GM12874 (cell line): ENCODE measurements at regions not wholly inside any gene's neighbourhood (a gene's known extent, or its start where the extent isn't known, plus 50 kb on each side); places are given as distances from the start of the nearest gene placed in this dataset.

Experiments
- TF ChIP-seq, protein P1 (sequence below): IDR thresholded peaks from 2 replicates; pipeline ENCODE4 v1.5.1; 2011; ENCODE audit warnings: low read depth, mild to moderate bottlenecking, control low read depth, low read length, moderate library complexity; ENCODE audit not compliant: insufficient read depth

DNA sequence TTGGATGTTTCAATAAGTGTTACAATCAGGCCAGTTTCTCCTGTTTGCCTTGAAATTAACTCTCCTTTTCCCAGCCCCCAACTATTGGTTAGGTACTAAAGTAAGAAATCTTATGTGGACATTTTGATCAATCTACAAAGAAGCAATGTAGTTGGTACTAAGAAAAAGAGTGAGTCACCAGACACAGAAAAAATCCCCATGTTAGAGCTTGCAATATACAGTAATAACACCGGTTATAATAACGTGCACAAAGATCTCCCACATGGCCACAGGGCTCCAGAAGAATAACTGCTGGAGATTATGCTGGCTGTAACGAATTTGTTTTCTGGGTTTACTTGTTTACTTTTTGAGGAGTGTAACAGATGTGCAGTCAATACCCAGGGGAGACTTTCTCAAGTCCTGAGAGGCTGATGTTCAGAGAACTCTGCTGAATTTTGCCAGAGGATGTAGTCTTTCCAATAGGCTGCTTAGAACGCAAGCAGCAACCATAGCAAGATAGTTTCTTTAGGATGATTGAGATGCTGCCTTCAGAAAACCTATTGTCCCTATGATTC is 166.2 kb upstream of the SPACA1 start:
- TF ChIP-seq, protein P1, sequence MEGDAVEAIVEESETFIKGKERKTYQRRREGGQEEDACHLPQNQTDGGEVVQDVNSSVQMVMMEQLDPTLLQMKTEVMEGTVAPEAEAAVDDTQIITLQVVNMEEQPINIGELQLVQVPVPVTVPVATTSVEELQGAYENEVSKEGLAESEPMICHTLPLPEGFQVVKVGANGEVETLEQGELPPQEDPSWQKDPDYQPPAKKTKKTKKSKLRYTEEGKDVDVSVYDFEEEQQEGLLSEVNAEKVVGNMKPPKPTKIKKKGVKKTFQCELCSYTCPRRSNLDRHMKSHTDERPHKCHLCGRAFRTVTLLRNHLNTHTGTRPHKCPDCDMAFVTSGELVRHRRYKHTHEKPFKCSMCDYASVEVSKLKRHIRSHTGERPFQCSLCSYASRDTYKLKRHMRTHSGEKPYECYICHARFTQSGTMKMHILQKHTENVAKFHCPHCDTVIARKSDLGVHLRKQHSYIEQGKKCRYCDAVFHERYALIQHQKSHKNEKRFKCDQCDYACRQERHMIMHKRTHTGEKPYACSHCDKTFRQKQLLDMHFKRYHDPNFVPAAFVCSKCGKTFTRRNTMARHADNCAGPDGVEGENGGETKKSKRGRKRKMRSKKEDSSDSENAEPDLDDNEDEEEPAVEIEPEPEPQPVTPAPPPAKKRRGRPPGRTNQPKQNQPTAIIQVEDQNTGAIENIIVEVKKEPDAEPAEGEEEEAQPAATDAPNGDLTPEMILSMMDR = no peak

DNA sequence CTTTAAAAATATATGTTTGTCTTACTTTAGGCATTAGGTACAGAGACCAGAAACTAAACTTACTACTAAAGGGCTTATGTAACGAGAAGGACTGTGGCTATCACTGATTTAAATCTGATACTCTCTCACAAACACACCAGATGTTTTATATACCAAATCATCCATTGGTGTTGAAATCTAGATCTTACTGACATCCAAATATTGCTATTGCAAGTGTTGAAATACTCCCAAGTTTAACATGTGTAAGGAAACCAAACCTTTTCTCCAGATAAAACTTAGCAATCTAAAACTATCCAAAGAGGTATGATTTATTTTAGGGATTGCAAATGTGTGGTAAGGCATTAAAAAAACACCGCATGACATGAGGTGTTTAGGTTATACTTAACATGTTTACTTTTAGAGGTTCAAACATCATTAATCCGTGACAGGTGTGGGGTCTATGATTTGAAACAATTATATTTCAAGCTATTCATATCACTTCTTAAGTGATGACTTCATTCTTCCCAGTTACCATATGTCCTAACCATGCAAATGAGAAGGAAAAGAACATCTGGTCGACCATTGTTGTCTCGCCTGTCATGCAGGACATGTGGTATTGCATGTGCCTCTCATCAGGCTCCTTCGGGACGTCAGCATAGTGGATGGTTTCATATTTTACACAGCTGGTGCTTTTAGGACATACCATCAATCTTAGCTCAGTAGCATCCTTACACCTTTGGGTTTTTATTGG is 168.3 kb upstream of the SPACA1 start:
- TF ChIP-seq, protein P1 = no peak

DNA sequence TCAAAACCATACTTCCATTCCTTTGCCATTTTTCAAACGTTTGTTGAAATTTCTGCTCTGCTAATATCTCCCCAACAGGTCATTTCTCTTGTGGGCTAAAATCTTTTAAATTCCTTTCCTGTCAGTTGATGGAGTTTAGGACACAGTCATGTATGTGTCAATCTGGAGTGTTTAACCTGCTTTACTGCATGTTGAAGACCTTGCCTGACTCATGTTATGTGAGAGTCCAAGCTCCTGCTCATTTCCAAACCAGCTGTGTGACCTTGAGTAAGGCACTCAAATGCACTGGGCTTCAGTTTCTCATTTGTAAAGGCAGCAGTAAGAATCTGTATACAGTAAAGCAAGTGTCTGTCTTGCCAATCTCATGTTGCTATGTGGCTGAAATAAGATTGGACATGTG is 171.9 kb upstream of the SPACA1 start:
- TF ChIP-seq, protein P1 = no peak

DNA sequence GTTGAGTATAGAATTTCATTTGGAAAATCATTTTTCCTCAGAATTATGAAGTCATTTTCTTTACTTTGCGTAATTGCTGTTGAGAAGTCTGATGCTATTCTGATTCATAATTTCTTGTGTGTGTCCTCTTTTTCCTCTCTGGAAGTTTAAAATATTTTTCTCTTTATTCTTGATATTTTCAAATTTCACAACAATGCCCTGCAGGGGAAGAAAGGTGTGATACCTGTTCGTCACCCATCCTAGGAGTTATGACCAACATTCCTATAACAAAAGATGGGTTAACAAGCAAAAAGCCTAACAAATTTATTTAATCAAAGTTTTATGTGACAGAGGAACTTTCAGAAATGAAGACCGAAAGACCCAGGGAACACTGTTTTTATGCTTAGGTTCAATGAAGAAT is 171.5 kb upstream of the AKIRIN2 start:
- TF ChIP-seq, protein P1 = no peak

DNA sequence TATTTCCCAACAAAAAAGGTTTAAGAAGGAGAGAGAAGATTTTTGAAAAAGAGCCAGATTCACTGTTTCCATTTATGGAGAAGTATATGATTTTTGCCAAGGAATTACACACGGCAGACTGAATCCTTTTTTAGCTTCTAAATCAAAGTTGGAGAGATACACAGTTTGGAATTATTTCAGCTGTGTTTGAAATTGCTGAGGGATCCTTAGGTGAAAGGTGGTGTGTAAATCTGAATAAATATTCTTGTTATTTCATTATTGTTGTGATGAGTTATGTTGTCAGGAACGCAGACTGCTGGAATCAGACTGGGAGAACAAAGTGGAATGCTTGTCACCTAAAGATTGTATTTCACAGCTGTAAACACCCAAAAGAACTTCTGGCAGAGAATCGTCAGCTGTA is 168.5 kb upstream of the AKIRIN2 start:
- TF ChIP-seq, protein P1 = no peak

DNA sequence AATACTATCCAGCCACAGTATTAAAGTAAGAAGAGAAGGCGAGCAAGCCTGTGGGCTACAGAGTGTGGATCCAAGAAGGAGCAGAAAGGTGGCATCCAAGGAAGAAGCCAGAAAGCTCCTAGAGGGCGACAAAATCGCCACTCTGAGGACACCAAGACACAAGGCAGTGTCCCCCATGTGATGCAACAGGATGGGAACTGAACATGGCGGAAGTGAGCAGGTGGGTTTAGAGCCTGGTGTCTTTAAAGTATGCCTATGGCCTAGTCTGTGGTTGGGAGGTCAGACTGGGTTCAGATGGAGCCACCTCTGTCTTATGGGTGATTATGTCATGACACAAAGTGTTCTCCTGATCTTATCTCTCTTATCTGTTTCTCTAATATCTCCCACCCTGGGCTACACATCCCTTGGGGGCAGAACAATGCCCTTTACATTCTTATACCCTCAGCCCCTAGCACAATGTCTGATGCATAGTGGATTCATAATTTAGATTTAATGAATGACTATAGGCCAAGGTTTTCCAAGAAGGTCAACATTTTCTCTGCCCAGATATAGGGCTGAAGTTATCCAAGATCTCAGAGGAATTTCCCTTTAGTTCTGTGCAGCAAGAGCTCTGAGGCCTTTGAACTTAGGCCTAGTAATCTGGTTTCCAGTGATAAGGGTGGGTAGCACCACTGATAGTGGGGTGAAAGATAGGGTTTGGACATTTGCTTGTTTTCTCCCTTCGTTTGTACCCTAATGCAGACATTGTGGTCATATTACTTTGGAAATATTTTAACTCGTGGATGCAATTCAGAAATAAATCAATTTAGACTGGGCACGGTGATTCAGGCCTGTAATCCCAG is 167.3 kb upstream of the AKIRIN2 start:
- TF ChIP-seq, protein P1 = no peak

DNA sequence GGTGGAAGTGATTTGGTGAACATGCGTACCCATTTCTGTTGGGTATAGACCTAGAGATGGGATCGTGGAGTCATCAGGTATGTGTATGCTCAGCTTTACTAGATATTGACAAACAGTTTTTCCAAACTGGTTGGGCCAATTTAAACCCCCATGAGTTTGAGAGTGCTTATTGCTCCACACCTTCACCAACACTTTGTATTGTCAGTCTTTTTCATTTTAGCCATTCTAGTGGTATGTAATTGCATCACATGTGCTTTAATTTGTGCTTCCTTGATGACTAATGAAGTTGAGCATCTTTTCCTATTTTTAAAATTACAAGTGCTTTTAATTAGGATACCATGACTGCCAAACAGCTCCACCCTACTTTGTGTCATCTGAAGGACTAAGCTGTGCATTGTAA is 158.9 kb upstream of the AKIRIN2 start:
- TF ChIP-seq, protein P1 = no peak
